ENCODE measurements at regions not wholly inside any gene's neighbourhood (a gene's known extent, or its start where the extent isn't known, plus 50 kb on each side); places are given as distances from the start of the nearest gene placed in this dataset.

- no peak for DNase-seq (ENCODE audit: low read depth in 3 of 3)
These were observed 254.4 kb upstream of the TLE3 start for GRCh38 chr15:70351941-70352774.

- no peak for DNase-seq (ENCODE audit: low read depth in 3 of 3)
These were observed 253.7 kb upstream of the TLE3 start for GRCh38 chr15:70351391-70351790.

- no peak for DNase-seq (ENCODE audit: low read depth in 3 of 3)
These were observed 251.0 kb upstream of the TLE3 start for GRCh38 chr15:70348581-70349344.

- DNase-seq (ENCODE audit: low read depth in 3 of 3) = no peak
These were observed 250.5 kb upstream of the TLE3 start for GRCh38 chr15:70348226-70348543.

- DNase-seq (ENCODE audit: low read depth in 3 of 3) = no peak
These were observed 249.9 kb upstream of the TLE3 start for GRCh38 chr15:70347321-70348225.

GRCh38 chr15:70345251-70346019 lies 247.7 kb upstream of the TLE3 start:
- no peak for DNase-seq (ENCODE audit: low read depth in 3 of 3)

- DNase-seq (ENCODE audit: low read depth in 3 of 3) = no peak
These were observed 246.9 kb upstream of the TLE3 start for GRCh38 chr15:70344666-70345065.

GRCh38 chr15:70343961-70344621 lies 246.4 kb upstream of the TLE3 start:
- no peak for DNase-seq (ENCODE audit: low read depth in 3 of 3)

GRCh38 chr15:70342554-70343548 lies 245.1 kb upstream of the TLE3 start:
- DNase-seq (ENCODE audit: low read depth in 3 of 3) = no peak

GRCh38 chr15:70342141-70342540 lies 244.4 kb upstream of the TLE3 start:
- DNase-seq (ENCODE audit: low read depth in 3 of 3) = no peak

- no peak for DNase-seq (ENCODE audit: low read depth in 3 of 3)
These were observed 243.8 kb upstream of the TLE3 start for GRCh38 chr15:70341566-70341965.

GRCh38 chr15:70340494-70340870 lies 242.8 kb upstream of the TLE3 start:
- DNase-seq (ENCODE audit: low read depth in 3 of 3) = no peak

- no peak for DNase-seq (ENCODE audit: low read depth in 3 of 3)
These were observed 242.1 kb upstream of the TLE3 start for GRCh38 chr15:70339571-70340493.

- no peak for DNase-seq (ENCODE audit: low read depth in 3 of 3)
These were observed 239.8 kb upstream of the TLE3 start for GRCh38 chr15:70337277-70338186.

GRCh38 chr15:70336425-70337009 lies 238.8 kb upstream of the TLE3 start:
- no peak for DNase-seq (ENCODE audit: low read depth in 3 of 3)

GRCh38 chr15:70334286-70334685 lies 236.6 kb upstream of the TLE3 start:
- DNase-seq (ENCODE audit: low read depth in 3 of 3) = no peak

GRCh38 chr15:70329179-70329578 lies 231.5 kb upstream of the TLE3 start:
- no peak for DNase-seq (ENCODE audit: low read depth in 3 of 3)

Measured in stimulated activated CD4-positive, alpha-beta T cell treated with anti-CD3 and anti-CD28 coated beads, TNF-alpha, amount 100 ng/mL, for 24 hours (primary cell).